ENCODE measurements at regions not wholly inside any gene's neighbourhood (a gene's known extent, or its start where the extent isn't known, plus 50 kb on each side); places are given as distances from the start of the nearest gene placed in this dataset.
"Not testable (repeated sequence)": the region's sequence is repeated elsewhere in the genome, so short reads cannot be mapped to it uniquely, and the experiment has no call there.

DNA sequence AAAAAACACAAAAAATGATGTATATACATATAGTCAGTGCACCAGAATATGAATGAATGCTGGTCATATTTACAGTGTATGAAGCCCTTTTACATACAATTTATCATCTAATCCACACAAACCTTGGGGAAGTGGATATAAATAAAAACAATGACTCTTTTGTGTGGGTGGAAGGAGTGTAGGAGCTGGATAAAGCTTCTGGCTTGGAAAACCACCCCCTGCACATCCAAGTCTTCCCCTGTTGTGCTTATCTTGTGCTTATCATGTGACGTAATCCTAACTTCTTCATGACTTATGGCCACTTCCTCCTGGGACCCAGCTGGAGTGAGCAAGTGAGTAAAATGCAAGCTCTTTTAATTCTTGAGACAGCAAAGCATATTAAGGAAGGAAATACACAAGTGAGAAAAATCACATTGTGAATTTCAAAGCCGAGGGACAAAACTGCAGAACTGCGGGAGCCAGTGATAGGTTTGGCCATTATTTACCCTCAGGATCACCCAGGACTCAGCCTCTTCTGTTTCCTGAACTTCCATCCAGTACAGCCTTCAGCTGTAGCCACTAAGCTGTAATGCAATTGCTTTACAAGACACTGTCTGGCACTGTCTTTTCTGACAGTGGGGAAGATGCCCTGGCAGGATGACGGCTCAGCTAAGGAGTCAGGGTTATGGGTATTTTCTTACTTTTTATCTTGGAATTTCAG, 104.0 kb upstream of the PPM1J start:
- DNase-seq (peak in 1 of 5 donors; percentile 83), FAIRE-seq (no peak)
- H3K36me3 ChIP-seq (ENCODE audit: control insufficient read depth in 2 of 3, insufficient read depth in 3 of 3, low read length in 3 of 3) = no peaks in the 10 kb centered on the region
- H3K27ac ChIP-seq (ENCODE audit: low read depth in 2 of 2, low read length in 2 of 2) = no peak overlapping the region
- H3K27me3 ChIP-seq (ENCODE audit: control insufficient read depth, insufficient read depth, low read length) = no peaks in the 10 kb centered on the region
- intact Hi-C loops (cut with DNase I) = no loop called here
- H3K9ac ChIP-seq (ENCODE audit: low read length in 3 of 3) = no peak overlapping the region
- H3K9me3 ChIP-seq (ENCODE audit: control insufficient read depth in 2 of 3, insufficient read depth in 1 of 3, low read length in 3 of 3) = no peaks in the 10 kb centered on the region
- TF ChIP-seq, protein P1, sequence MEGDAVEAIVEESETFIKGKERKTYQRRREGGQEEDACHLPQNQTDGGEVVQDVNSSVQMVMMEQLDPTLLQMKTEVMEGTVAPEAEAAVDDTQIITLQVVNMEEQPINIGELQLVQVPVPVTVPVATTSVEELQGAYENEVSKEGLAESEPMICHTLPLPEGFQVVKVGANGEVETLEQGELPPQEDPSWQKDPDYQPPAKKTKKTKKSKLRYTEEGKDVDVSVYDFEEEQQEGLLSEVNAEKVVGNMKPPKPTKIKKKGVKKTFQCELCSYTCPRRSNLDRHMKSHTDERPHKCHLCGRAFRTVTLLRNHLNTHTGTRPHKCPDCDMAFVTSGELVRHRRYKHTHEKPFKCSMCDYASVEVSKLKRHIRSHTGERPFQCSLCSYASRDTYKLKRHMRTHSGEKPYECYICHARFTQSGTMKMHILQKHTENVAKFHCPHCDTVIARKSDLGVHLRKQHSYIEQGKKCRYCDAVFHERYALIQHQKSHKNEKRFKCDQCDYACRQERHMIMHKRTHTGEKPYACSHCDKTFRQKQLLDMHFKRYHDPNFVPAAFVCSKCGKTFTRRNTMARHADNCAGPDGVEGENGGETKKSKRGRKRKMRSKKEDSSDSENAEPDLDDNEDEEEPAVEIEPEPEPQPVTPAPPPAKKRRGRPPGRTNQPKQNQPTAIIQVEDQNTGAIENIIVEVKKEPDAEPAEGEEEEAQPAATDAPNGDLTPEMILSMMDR (IDR thresholded peaks at IDR 0.05; ENCODE audit: borderline replicate concordance, extremely low read depth, insufficient read depth) = no peak
- no peak overlapping the region for H3K4me3 ChIP-seq (ENCODE audit: low read length in 3 of 3)
- no peaks in the 10 kb centered on the region for H3K4me1 ChIP-seq (ENCODE audit: control insufficient read depth in 2 of 3, insufficient read depth in 2 of 3, low read depth in 1 of 3, low read length in 3 of 3)

DNA sequence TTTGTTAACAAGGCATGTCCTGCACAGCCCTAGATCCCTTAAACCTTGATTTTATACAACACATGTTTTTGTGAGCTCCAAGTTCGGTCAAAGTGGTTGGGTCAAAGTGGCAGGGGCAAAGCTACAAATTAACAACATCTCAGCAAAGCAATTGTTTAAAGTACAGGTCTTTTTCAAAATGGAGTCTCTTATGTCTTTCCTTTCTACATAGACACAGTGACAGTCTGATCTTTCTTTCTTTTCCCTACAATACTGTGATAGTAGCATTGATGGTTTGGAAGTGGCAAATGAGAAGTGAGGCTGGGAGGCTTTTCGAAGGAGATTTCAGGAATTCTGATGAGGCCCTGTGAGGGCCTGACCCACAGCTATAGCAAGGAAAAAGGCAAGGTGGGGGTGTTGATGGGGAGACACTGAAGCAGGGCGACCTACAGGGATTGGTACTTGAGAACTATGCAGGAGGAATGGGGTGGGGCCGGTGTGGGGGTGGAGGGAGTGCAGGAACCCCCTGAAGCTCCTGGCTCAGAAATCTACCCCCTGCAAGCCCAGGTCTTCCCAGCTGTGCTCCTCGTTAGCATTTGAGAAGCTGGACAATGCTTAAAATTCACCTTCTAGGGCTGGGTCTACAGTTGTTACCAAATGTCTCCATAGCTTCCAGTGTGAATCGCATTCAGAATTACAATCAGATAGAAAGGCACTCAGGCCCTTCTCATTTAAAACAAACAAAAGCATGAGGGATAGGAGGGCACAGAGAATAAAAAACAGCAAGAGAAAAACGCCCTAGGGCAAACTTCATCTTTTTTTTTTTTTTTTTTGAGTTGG, 102.6 kb upstream of the PPM1J start:
- FAIRE-seq (no peak), DNase-seq (no peak)
- no peaks in the 10 kb centered on the region for H3K27me3 ChIP-seq (ENCODE audit: control insufficient read depth, insufficient read depth, low read length)
- no peak overlapping the region for H3K4me3 ChIP-seq (ENCODE audit: low read length in 3 of 3)
- H3K9me3 ChIP-seq (ENCODE audit: control insufficient read depth in 2 of 3, insufficient read depth in 1 of 3, low read length in 3 of 3) = no peaks in the 10 kb centered on the region
- H3K27ac ChIP-seq (ENCODE audit: low read depth in 2 of 2, low read length in 2 of 2) = no peak overlapping the region
- H3K4me1 ChIP-seq (ENCODE audit: control insufficient read depth in 2 of 3, insufficient read depth in 2 of 3, low read depth in 1 of 3, low read length in 3 of 3) = no peaks in the 10 kb centered on the region
- no peaks in the 10 kb centered on the region for H3K36me3 ChIP-seq (ENCODE audit: control insufficient read depth in 2 of 3, insufficient read depth in 3 of 3, low read length in 3 of 3)
- TF ChIP-seq, protein P1 (IDR thresholded peaks at IDR 0.05; ENCODE audit: borderline replicate concordance, extremely low read depth, insufficient read depth) = no peak
- intact Hi-C loops (cut with DNase I) = no loop called here
- H3K9ac ChIP-seq (ENCODE audit: low read length in 3 of 3) = no peak overlapping the region

DNA sequence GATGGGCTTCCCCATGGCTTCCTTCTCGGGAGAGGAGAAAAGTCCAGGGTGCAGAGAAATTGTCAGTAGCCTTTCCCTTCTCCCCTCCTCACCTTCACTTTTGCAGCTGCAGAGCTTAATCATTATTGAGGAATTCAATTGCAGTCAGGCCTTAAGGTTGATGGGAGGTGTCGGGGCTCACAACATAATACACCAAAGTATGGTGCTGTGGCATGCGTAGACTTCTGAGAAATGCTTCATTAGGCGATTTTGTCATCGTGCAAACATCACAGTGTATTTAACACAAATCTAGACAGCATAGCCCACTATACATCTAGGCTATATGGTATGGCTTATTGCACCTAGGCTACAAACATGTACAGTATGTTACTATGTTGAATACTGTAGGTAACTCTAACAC, 100.2 kb upstream of the PPM1J start:
- TF ChIP-seq, protein P1 (IDR thresholded peaks at IDR 0.05; ENCODE audit: borderline replicate concordance, extremely low read depth, insufficient read depth) = no peak
- Histone ChIP-seq H3K27ac (ENCODE audit: low read depth in 2 of 2, low read length in 2 of 2) (no peak overlapping the region), H3K9ac (ENCODE audit: low read length in 3 of 3) (no peak overlapping the region), H3K9me3 (ENCODE audit: control insufficient read depth in 2 of 3, insufficient read depth in 1 of 3, low read length in 3 of 3) (no peaks in the 10 kb centered on the region), H3K36me3 (ENCODE audit: control insufficient read depth in 2 of 3, insufficient read depth in 3 of 3, low read length in 3 of 3) (no peaks in the 10 kb centered on the region), H3K4me3 (ENCODE audit: low read length in 3 of 3) (no peak overlapping the region), H3K4me1 (ENCODE audit: control insufficient read depth in 2 of 3, insufficient read depth in 2 of 3, low read depth in 1 of 3, low read length in 3 of 3) (no peaks in the 10 kb centered on the region), H3K27me3 (ENCODE audit: control insufficient read depth, insufficient read depth, low read length) (no peaks in the 10 kb centered on the region)
- intact Hi-C loops (cut with DNase I) = no loop called here
- DNase-seq (no peak), FAIRE-seq (no peak)

DNA sequence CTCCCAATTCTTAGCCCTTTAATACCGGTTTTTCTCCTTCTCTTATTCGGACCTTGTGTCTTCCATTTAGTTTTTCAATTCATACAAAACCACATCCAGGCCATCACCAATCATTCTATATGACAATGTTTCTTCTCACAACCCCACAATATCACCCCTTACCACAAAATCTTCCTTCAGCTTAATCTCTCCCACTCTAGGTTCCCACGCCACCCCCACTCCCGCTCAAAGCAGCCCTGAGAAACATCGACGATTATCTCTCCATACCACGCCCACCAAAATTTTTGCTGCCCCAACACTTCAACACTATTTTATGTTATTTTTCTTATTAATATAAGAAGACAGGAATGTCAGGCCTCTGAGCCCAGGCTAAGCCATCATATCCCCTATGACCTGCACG, 99.5 kb upstream of the PPM1J start:
- H3K4me1 ChIP-seq (ENCODE audit: control insufficient read depth in 2 of 3, insufficient read depth in 2 of 3, low read depth in 1 of 3, low read length in 3 of 3); H3K9me3 ChIP-seq (ENCODE audit: control insufficient read depth in 2 of 3, insufficient read depth in 1 of 3, low read length in 3 of 3); H3K27ac ChIP-seq (ENCODE audit: low read depth in 2 of 2, low read length in 2 of 2); intact Hi-C loops (cut with DNase I); H3K27me3 ChIP-seq (ENCODE audit: control insufficient read depth, insufficient read depth, low read length); FAIRE-seq; DNase-seq; H3K9ac ChIP-seq (ENCODE audit: low read length in 3 of 3); H3K36me3 ChIP-seq (ENCODE audit: control insufficient read depth in 2 of 3, insufficient read depth in 3 of 3, low read length in 3 of 3); H3K4me3 ChIP-seq (ENCODE audit: low read length in 3 of 3): not testable (repeated sequence)
